ENCODE measurements at regions not wholly inside any gene's neighbourhood (a gene's known extent, or its start where the extent isn't known, plus 50 kb on each side); places are given as distances from the start of the nearest gene placed in this dataset.
A peak's percentile ranks its signal among the peaks of the same experiment; 100 is the strongest.

- H3K27me3 Mint-ChIP-seq (ENCODE audit: low read depth), result no peaks in the 10 kb centered on the region
- H3K36me3 Mint-ChIP-seq, result no peaks in the 10 kb centered on the region
- ATAC-seq, result peak; percentile 92
- DNase-seq (ENCODE audit: low spot score), result no peak
- H3K27ac Mint-ChIP-seq, result no peak overlapping the region
- H3K4me1 Mint-ChIP-seq, result no peaks in the 10 kb centered on the region
- POLR2A ChIA-PET, result no interaction called here
- CTCF ChIA-PET, result interaction anchor here (1.0 kb wide), 1 partner anchor 38 kb away, joined by 3 read pairs; no protein-coding TSS in a partner anchor
- TF ChIP-seq USF2 (CRISPR knock-in tag; IDR thresholded peaks at IDR 0.05) (no peak), RORB (CRISPR knock-in tag; IDR thresholded peaks at IDR 0.05) (no peak), ZNF138 (CRISPR knock-in tag; conservative IDR thresholded peaks at IDR 0.05) (no peak), RELA (CRISPR knock-in tag; IDR thresholded peaks at IDR 0.05; ENCODE audit: borderline replicate concordance) (no peak), FOXP1 (CRISPR knock-in tag; IDR thresholded peaks at IDR 0.05; ENCODE audit: borderline replicate concordance) (no peak), MAX (CRISPR knock-in tag; IDR thresholded peaks at IDR 0.05) (no peak), SP1 (CRISPR knock-in tag; conservative IDR thresholded peaks at IDR 0.05) (no peak), ATF2 (CRISPR knock-in tag; IDR thresholded peaks at IDR 0.05; ENCODE audit: borderline replicate concordance, low read depth) (no peak), IRF2 (CRISPR knock-in tag; IDR thresholded peaks at IDR 0.05; ENCODE audit: borderline replicate concordance, low read depth) (no peak), GRHL2 (CRISPR knock-in tag; IDR thresholded peaks at IDR 0.05; ENCODE audit: insufficient replicate concordance, severe bottlenecking) (no peak), ZNF232 (CRISPR knock-in tag; IDR thresholded peaks at IDR 0.05) (no peak), FOXK1 (CRISPR knock-in tag; IDR thresholded peaks at IDR 0.05) (no peak), TEAD1 (CRISPR knock-in tag; IDR thresholded peaks at IDR 0.05) (no peak), ATF3 (CRISPR knock-in tag; conservative IDR thresholded peaks at IDR 0.05) (no peak), FOXP4 (CRISPR knock-in tag; IDR thresholded peaks at IDR 0.05) (no peak), ZNF121 (CRISPR knock-in tag; IDR thresholded peaks at IDR 0.05) (no peak), ZNF219 (CRISPR knock-in tag; IDR thresholded peaks at IDR 0.05; ENCODE audit: borderline replicate concordance) (no peak)
- H3K9me3 Mint-ChIP-seq, result no peaks in the 10 kb centered on the region
- H3K4me3 Mint-ChIP-seq, result no peak overlapping the region
These were observed 56.0 kb upstream of the FAM174A start for GRCh38 chr5:100479079-100479688.

- no peak for DNase-seq (ENCODE audit: low spot score)
- H3K9me3 Mint-ChIP-seq, result no peaks in the 10 kb centered on the region
- no peaks in the 10 kb centered on the region for H3K27me3 Mint-ChIP-seq (ENCODE audit: low read depth)
- POLR2A ChIA-PET, result no interaction called here
- CTCF ChIA-PET, result no interaction called here
- no peaks in the 10 kb centered on the region for H3K4me1 Mint-ChIP-seq
- H3K27ac Mint-ChIP-seq, result no peak overlapping the region
- no peaks in the 10 kb centered on the region for H3K36me3 Mint-ChIP-seq
- H3K4me3 Mint-ChIP-seq, result no peak overlapping the region
- TF ChIP-seq ZMAT4 (CRISPR knock-in tag; IDR thresholded peaks at IDR 0.05) (no peak), TEAD1 (CRISPR knock-in tag; IDR thresholded peaks at IDR 0.05) (no peak), ZNF396 (CRISPR knock-in tag; IDR thresholded peaks at IDR 0.05; ENCODE audit: borderline replicate concordance) (no peak), GABPB1 (CRISPR knock-in tag; IDR thresholded peaks at IDR 0.05) (no peak), RELA (CRISPR knock-in tag; IDR thresholded peaks at IDR 0.05; ENCODE audit: borderline replicate concordance) (no peak), JUN (CRISPR knock-in tag; IDR thresholded peaks at IDR 0.05) (no peak), ZBTB21 (CRISPR knock-in tag; IDR thresholded peaks at IDR 0.05; ENCODE audit: borderline replicate concordance) (no peak), SMAD4 (CRISPR knock-in tag; IDR thresholded peaks at IDR 0.05) (no peak)
- TF ChIP-seq, protein P1, sequence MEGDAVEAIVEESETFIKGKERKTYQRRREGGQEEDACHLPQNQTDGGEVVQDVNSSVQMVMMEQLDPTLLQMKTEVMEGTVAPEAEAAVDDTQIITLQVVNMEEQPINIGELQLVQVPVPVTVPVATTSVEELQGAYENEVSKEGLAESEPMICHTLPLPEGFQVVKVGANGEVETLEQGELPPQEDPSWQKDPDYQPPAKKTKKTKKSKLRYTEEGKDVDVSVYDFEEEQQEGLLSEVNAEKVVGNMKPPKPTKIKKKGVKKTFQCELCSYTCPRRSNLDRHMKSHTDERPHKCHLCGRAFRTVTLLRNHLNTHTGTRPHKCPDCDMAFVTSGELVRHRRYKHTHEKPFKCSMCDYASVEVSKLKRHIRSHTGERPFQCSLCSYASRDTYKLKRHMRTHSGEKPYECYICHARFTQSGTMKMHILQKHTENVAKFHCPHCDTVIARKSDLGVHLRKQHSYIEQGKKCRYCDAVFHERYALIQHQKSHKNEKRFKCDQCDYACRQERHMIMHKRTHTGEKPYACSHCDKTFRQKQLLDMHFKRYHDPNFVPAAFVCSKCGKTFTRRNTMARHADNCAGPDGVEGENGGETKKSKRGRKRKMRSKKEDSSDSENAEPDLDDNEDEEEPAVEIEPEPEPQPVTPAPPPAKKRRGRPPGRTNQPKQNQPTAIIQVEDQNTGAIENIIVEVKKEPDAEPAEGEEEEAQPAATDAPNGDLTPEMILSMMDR (IDR thresholded peaks at IDR 0.05), result no peak
- TF ChIP-seq, protein P2, sequence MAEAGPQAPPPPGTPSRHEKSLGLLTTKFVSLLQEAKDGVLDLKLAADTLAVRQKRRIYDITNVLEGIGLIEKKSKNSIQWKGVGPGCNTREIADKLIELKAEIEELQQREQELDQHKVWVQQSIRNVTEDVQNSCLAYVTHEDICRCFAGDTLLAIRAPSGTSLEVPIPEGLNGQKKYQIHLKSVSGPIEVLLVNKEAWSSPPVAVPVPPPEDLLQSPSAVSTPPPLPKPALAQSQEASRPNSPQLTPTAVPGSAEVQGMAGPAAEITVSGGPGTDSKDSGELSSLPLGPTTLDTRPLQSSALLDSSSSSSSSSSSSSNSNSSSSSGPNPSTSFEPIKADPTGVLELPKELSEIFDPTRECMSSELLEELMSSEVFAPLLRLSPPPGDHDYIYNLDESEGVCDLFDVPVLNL (CRISPR knock-in tag; IDR thresholded peaks at IDR 0.05; ENCODE audit: borderline replicate concordance, low read depth), result no peak
- ATAC-seq, result no peak
These were observed 63.1 kb upstream of the FAM174A start for GRCh38 chr5:100472091-100472490.

Measured in WTC11 (cell line).